ENCODE measurements at regions not wholly inside any gene's neighbourhood (a gene's known extent, or its start where the extent isn't known, plus 50 kb on each side); places are given as distances from the start of the nearest gene placed in this dataset.

DNA sequence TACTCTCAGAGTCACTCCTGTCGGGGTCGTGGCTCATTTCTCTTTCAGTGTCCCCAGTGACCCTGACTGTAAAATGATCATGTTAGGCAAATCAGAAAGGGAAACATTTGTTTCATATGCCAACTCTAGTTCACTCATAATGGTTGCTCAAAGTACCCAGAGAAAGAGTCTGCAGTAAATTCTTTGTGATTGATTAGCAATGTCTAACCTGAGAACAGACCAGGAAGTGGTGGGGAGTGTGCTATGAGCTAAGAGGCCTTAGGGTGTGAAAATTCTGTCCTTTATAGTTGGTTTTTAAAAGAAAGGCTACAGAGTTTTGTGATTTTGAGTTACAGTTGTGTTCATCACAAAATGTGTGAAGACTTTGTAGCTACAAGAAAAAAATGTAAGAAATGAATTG is 108.9 kb downstream of the EDEM1 start:
- Histone ChIP-seq H3K4me3 (no peak overlapping the region), H3K27ac (no peak overlapping the region), H3K9me3 (no peaks in the 10 kb centered on the region), H3K4me2 (no peak overlapping the region), H3K4me1 (no peaks in the 10 kb centered on the region)
- no peak for FAIRE-seq
- TF ChIP-seq, protein P1, sequence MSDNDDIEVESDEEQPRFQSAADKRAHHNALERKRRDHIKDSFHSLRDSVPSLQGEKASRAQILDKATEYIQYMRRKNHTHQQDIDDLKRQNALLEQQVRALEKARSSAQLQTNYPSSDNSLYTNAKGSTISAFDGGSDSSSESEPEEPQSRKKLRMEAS (IDR thresholded peaks at IDR 0.05): no peak
- TF ChIP-seq HOXA7 (CRISPR knock-in tag; IDR thresholded peaks at IDR 0.05) (no peak), MAFK (IDR thresholded peaks at IDR 0.05; ENCODE audit: partially characterized antibody) (no peak), RNF2 (IDR thresholded peaks at IDR 0.05; ENCODE audit: borderline replicate concordance, low read depth) (no peak), ZC3H11A (IDR thresholded peaks at IDR 0.05) (no peak), MYC (IDR thresholded peaks at IDR 0.05; ENCODE audit: borderline replicate concordance, low read length) (no peak), FOXS1 (CRISPR knock-in tag; IDR thresholded peaks at IDR 0.05) (no peak), HEYL (CRISPR knock-in tag; IDR thresholded peaks at IDR 0.05) (no peak), RFX5 (IDR thresholded peaks at IDR 0.05) (no peak), TFCP2L1 (CRISPR knock-in tag; IDR thresholded peaks at IDR 0.05) (no peak), NFE2L2 (conservative IDR thresholded peaks at IDR 0.05; ENCODE audit: low read length) (no peak), TP53 (CRISPR knock-in tag; IDR thresholded peaks at IDR 0.05) (no peak), CHD4 (IDR thresholded peaks at IDR 0.05; ENCODE audit: borderline replicate concordance) (no peak), CEBPB (IDR thresholded peaks at IDR 0.05) (no peak), KDM5A (IDR thresholded peaks at IDR 0.05) (no peak), NPAS2 (CRISPR knock-in tag; IDR thresholded peaks at IDR 0.05; ENCODE audit: borderline replicate concordance) (no peak), CBX2 (IDR thresholded peaks at IDR 0.05; ENCODE audit: borderline replicate concordance, low read depth) (no peak)
- TF ChIP-seq, protein P2, sequence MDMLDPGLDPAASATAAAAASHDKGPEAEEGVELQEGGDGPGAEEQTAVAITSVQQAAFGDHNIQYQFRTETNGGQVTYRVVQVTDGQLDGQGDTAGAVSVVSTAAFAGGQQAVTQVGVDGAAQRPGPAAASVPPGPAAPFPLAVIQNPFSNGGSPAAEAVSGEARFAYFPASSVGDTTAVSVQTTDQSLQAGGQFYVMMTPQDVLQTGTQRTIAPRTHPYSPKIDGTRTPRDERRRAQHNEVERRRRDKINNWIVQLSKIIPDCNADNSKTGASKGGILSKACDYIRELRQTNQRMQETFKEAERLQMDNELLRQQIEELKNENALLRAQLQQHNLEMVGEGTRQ (IDR thresholded peaks at IDR 0.05): no peak
- TF ChIP-seq, protein P3, sequence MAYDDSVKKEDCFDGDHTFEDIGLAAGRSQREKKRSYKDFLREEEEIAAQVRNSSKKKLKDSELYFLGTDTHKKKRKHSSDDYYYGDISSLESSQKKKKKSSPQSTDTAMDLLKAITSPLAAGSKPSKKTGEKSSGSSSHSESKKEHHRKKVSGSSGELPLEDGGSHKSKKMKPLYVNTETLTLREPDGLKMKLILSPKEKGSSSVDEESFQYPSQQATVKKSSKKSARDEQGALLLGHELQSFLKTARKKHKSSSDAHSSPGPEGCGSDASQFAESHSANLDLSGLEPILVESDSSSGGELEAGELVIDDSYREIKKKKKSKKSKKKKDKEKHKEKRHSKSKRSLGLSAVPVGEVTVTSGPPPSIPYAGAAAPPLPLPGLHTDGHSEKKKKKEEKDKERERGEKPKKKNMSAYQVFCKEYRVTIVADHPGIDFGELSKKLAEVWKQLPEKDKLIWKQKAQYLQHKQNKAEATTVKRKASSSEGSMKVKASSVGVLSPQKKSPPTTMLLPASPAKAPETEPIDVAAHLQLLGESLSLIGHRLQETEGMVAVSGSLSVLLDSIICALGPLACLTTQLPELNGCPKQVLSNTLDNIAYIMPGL (CRISPR knock-in tag; IDR thresholded peaks at IDR 0.05; ENCODE audit: borderline replicate concordance): no peak
- TF ChIP-seq, protein P4, sequence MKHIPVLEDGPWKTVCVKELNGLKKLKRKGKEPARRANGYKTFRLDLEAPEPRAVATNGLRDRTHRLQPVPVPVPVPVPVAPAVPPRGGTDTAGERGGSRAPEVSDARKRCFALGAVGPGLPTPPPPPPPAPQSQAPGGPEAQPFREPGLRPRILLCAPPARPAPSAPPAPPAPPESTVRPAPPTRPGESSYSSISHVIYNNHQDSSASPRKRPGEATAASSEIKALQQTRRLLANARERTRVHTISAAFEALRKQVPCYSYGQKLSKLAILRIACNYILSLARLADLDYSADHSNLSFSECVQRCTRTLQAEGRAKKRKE (CRISPR knock-in tag; IDR thresholded peaks at IDR 0.05; ENCODE audit: low read depth): no peak
- POLR2A ChIA-PET: no interaction called here
- CTCF ChIA-PET: interaction anchor here (1.0 kb wide), 1 partner anchor 40 kb away, joined by 3 read pairs; no protein-coding TSS in a partner anchor
- no peak for DNase-seq (ENCODE audit: low read depth in 1 of 2, low spot score in 1 of 2)
- 72% methylated on average over 2 of the region's 2 CpGs for WGBS (ENCODE audit: missing lambda C conversion rate)
- ATAC-seq: no peak

DNA sequence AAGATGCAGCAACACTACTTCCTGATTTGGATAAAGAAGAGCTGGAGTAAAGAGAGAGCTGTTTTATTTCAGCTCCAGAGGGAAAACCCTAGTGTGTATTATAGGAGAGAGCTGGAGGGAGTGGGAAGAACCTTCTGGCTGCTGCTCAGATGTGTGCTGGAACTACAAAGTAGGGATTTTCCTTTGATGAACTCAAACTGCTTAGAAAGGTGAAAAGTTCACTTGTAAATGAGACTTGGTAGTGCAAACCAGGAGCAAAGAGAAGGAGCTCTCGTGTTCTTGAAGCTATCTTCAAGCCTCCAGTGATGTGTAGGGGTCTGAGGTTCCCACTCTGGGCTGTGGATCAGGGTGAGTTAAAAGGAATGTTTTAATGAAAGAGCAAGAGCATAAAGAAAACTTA is 110.4 kb downstream of the EDEM1 start:
- Histone ChIP-seq H3K9me3 (no peaks in the 10 kb centered on the region), H3K4me2 (no peak overlapping the region), H3K4me1 (no peaks in the 10 kb centered on the region), H3K27ac (no peak overlapping the region), H3K4me3 (no peak overlapping the region)
- FAIRE-seq (no peak), DNase-seq (ENCODE audit: low read depth in 1 of 2, low spot score in 1 of 2) (no peak), ATAC-seq (no peak)
- POLR2A ChIA-PET: no interaction called here
- TF ChIP-seq HDAC2 (IDR thresholded peaks at IDR 0.05) (no peak), EHMT2 (IDR thresholded peaks at IDR 0.05; ENCODE audit: low read depth) (no peak), GATA3 (IDR thresholded peaks at IDR 0.05; ENCODE audit: borderline replicate concordance) (no peak), EHF (CRISPR knock-in tag; IDR thresholded peaks at IDR 0.05) (no peak), RCOR1 (IDR thresholded peaks at IDR 0.05; ENCODE audit: low read depth, low read length) (no peak), NPAS2 (CRISPR knock-in tag; IDR thresholded peaks at IDR 0.05; ENCODE audit: borderline replicate concordance) (no peak), CHD2 (IDR thresholded peaks at IDR 0.05; ENCODE audit: low read length, partially characterized antibody) (no peak), FOSL2 (IDR thresholded peaks at IDR 0.05) (no peak), FOSL2 (CRISPR knock-in tag; IDR thresholded peaks at IDR 0.05) (no peak), KDM5A (IDR thresholded peaks at IDR 0.05) (no peak), FOXS1 (CRISPR knock-in tag; IDR thresholded peaks at IDR 0.05) (no peak), CEBPB (IDR thresholded peaks at IDR 0.05) (no peak), CHD4 (IDR thresholded peaks at IDR 0.05; ENCODE audit: borderline replicate concordance) (no peak), JUN (IDR thresholded peaks at IDR 0.05) (no peak)
- TF ChIP-seq, protein P5, sequence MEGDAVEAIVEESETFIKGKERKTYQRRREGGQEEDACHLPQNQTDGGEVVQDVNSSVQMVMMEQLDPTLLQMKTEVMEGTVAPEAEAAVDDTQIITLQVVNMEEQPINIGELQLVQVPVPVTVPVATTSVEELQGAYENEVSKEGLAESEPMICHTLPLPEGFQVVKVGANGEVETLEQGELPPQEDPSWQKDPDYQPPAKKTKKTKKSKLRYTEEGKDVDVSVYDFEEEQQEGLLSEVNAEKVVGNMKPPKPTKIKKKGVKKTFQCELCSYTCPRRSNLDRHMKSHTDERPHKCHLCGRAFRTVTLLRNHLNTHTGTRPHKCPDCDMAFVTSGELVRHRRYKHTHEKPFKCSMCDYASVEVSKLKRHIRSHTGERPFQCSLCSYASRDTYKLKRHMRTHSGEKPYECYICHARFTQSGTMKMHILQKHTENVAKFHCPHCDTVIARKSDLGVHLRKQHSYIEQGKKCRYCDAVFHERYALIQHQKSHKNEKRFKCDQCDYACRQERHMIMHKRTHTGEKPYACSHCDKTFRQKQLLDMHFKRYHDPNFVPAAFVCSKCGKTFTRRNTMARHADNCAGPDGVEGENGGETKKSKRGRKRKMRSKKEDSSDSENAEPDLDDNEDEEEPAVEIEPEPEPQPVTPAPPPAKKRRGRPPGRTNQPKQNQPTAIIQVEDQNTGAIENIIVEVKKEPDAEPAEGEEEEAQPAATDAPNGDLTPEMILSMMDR (IDR thresholded peaks at IDR 0.05): no peak
- TF ChIP-seq, protein P1 (IDR thresholded peaks at IDR 0.05): no peak
- TF ChIP-seq, protein P4 (CRISPR knock-in tag; IDR thresholded peaks at IDR 0.05; ENCODE audit: low read depth): no peak
- TF ChIP-seq, protein P6, sequence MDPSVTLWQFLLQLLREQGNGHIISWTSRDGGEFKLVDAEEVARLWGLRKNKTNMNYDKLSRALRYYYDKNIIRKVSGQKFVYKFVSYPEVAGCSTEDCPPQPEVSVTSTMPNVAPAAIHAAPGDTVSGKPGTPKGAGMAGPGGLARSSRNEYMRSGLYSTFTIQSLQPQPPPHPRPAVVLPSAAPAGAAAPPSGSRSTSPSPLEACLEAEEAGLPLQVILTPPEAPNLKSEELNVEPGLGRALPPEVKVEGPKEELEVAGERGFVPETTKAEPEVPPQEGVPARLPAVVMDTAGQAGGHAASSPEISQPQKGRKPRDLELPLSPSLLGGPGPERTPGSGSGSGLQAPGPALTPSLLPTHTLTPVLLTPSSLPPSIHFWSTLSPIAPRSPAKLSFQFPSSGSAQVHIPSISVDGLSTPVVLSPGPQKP (IDR thresholded peaks at IDR 0.05; ENCODE audit: low read depth, low read length): no peak
- CTCF ChIA-PET: interaction anchor here (1.1 to 1.3 kb wide), 2 partner anchors 8 to 71 kb away, joined by 3 to 4 read pairs; no protein-coding TSS in a partner anchor
- 3% methylated on average over 1 of the region's 1 CpG for WGBS (ENCODE audit: missing lambda C conversion rate)

Data from A549 (cell line).